H9 (cell line): ENCODE measurements at regions not wholly inside any gene's neighbourhood (a gene's known extent, or its start where the extent isn't known, plus 50 kb on each side); places are given as distances from the start of the nearest gene placed in this dataset.

Experiments
- DNase-seq: peaks from one replicate; pipeline ENCODE4 v3.0.0-alpha.2; 2017
- H2AFZ ChIP-seq: one replicate; pipeline ENCODE4 v1.6.1; 2013; ENCODE audit warnings: mild to moderate bottlenecking, low read length, control low read depth, moderate library complexity
- H2AK5ac ChIP-seq: 2 replicates; pipeline ENCODE4 v1.6.1; 2013; ENCODE audit warnings: low read length, control low read depth, mixed read lengths; ENCODE audit not compliant: insufficient read length
- H2BK120ac ChIP-seq: one replicate; pipeline ENCODE4 v1.6.1; 2013; ENCODE audit warnings: low read depth, mild to moderate bottlenecking, low read length, control low read depth, inconsistent platforms; ENCODE audit not compliant: poor library complexity, severe bottlenecking
- H2BK12ac ChIP-seq: 2 replicates; pipeline ENCODE4 v1.6.1; 2013; ENCODE audit warnings: low read length, control low read depth, mixed read lengths, low read depth; ENCODE audit not compliant: insufficient read length
- H2BK15ac ChIP-seq: 2 replicates; pipeline ENCODE4 v1.6.1; 2013; ENCODE audit warnings: low read depth, low read length, control low read depth
- H2BK20ac ChIP-seq: one replicate; pipeline ENCODE4 v1.6.1; 2013; ENCODE audit warnings: low read depth, mild to moderate bottlenecking, low read length, control low read depth, inconsistent platforms; ENCODE audit not compliant: poor library complexity, severe bottlenecking
- H2BK5ac ChIP-seq: 2 replicates; pipeline ENCODE4 v1.6.1; 2013; ENCODE audit warnings: low read length, control low read depth, mixed read lengths; ENCODE audit not compliant: insufficient read length
- H3K14ac ChIP-seq: 2 replicates; pipeline ENCODE4 v1.6.1; 2013; ENCODE audit warnings: low read length, control low read depth; ENCODE audit not compliant: insufficient read depth
- H3K18ac ChIP-seq: 2 replicates; pipeline ENCODE4 v1.6.1; 2013; ENCODE audit warnings: low read depth, mild to moderate bottlenecking, mixed read lengths, low read length, control low read depth; ENCODE audit not compliant: insufficient read length
- H3K23ac ChIP-seq: 2 replicates; pipeline ENCODE4 v1.6.1; 2013; ENCODE audit warnings: low read length, control low read depth, mixed read lengths, low read depth; ENCODE audit not compliant: insufficient read length
- H3K23me2 ChIP-seq: 2 replicates; pipeline ENCODE4 v1.6.1; 2013; ENCODE audit warnings: low read depth, mild to moderate bottlenecking, mixed read lengths, low read length, control low read depth; ENCODE audit not compliant: insufficient read length, poor library complexity, severe bottlenecking
- H3K27ac ChIP-seq: 2 replicates; pipeline ENCODE4 v1.5.1; 2013; ENCODE audit warnings: low read length, control low read depth, mixed read lengths, low read depth; ENCODE audit not compliant: insufficient read length
- H3K27me3 ChIP-seq: 2 replicates; pipeline ENCODE4 v1.6.1; 2013; ENCODE audit warnings: low read length, control low read depth, inconsistent platforms; ENCODE audit not compliant: insufficient read depth
- H3K4ac ChIP-seq: 2 replicates; pipeline ENCODE4 v1.6.1; 2013; ENCODE audit warnings: low read depth, mild to moderate bottlenecking, control low read depth, inconsistent platforms, low read length, moderate library complexity
- H3K4me1 ChIP-seq: 2 replicates; pipeline ENCODE4 v1.6.1; 2013; ENCODE audit warnings: low read length, control low read depth, inconsistent platforms; ENCODE audit not compliant: insufficient read depth
- H3K4me2 ChIP-seq: 2 replicates; pipeline ENCODE4 v1.6.1; 2013; ENCODE audit warnings: low read length, control low read depth, mixed read lengths; ENCODE audit not compliant: insufficient read length, insufficient read depth
- H3K56ac ChIP-seq: 2 replicates; pipeline ENCODE4 v1.6.1; 2013; ENCODE audit warnings: low read depth, mild to moderate bottlenecking, mixed read lengths, low read length, control low read depth; ENCODE audit not compliant: insufficient read length
- H3K79me1 ChIP-seq: 2 replicates; pipeline ENCODE4 v1.6.1; 2013; ENCODE audit warnings: low read depth, mild to moderate bottlenecking, moderate library complexity, low read length, control low read depth, inconsistent platforms; ENCODE audit not compliant: insufficient read depth, poor library complexity, severe bottlenecking
- H3K79me2 ChIP-seq: 2 replicates; pipeline ENCODE4 v1.6.1; 2013; ENCODE audit warnings: low read length, control low read depth, inconsistent platforms; ENCODE audit not compliant: insufficient read depth
- H3K9ac ChIP-seq: 2 replicates; pipeline ENCODE4 v1.6.1; 2013; ENCODE audit warnings: low read length, control low read depth, mixed read lengths; ENCODE audit not compliant: insufficient read length; ENCODE audit errors: extremely low read depth
- H3K9me3 ChIP-seq: one replicate; pipeline ENCODE4 v1.6.1; 2013; ENCODE audit warnings: low read depth, low read length, inconsistent platforms; ENCODE audit not compliant: control insufficient read depth
- H3T11ph ChIP-seq: one replicate; pipeline ENCODE4 v1.6.1; 2013; ENCODE audit warnings: mild to moderate bottlenecking, low read length, control low read depth, inconsistent platforms
- H4K20me1 ChIP-seq: one replicate; pipeline ENCODE4 v1.6.1; 2013; ENCODE audit not compliant: control insufficient read depth, insufficient read length, insufficient read depth
- H4K5ac ChIP-seq: 2 replicates; pipeline ENCODE4 v1.6.1; 2013; ENCODE audit warnings: low read depth, mild to moderate bottlenecking, mixed read lengths, low read length, control low read depth; ENCODE audit not compliant: insufficient read length
- H4K8ac ChIP-seq: replicated peaks from 2 replicates; pipeline ENCODE4 v1.6.1; 2013; ENCODE audit warnings: low read length, control low read depth, mixed read lengths, low read depth; ENCODE audit not compliant: insufficient read length
- H4K91ac ChIP-seq: 2 replicates; pipeline ENCODE4 v1.6.1; 2013; ENCODE audit warnings: low read depth, mild to moderate bottlenecking, moderate library complexity, mixed read lengths, low read length, control low read depth; ENCODE audit not compliant: insufficient read length
- H3K27ac Mint-ChIP-seq, 3 experiments: 2 replicates in 2 of 3; 3 replicates in 1 of 3; pipeline ENCODE4 v1.8.0; 2020 to 2021; ENCODE audit warnings: mixed read lengths in 3 of 3, mild to moderate bottlenecking in 1 of 3, moderate library complexity in 1 of 3
- H3K27me3 Mint-ChIP-seq: 2 replicates; pipeline ENCODE4 v1.8.0; 2021; ENCODE audit warnings: low read depth, mild to moderate bottlenecking, moderate library complexity, mixed read lengths
- H3K36me3 Mint-ChIP-seq, 3 experiments: 2 replicates in 2 of 3; 3 replicates in 1 of 3; pipeline ENCODE4 v1.8.0; 2020 to 2021; ENCODE audit warnings: low read depth in 3 of 3, mixed read lengths in 3 of 3; ENCODE audit not compliant: insufficient read depth in 1 of 3
- H3K4me1 Mint-ChIP-seq, 2 experiments: 2 replicates each; pipeline ENCODE4 v1.8.0; 2020; ENCODE audit warnings: mixed read lengths in 2 of 2
- H3K4me3 Mint-ChIP-seq, 2 experiments: 2 replicates in 1 of 2; 3 replicates in 1 of 2; pipeline ENCODE4 v1.8.0; 2020 to 2021; ENCODE audit warnings: mild to moderate bottlenecking in 2 of 2, mixed read lengths in 2 of 2, moderate library complexity in 1 of 2
- H3K9me3 Mint-ChIP-seq, 2 experiments: 2 replicates in 1 of 2; 3 replicates in 1 of 2; pipeline ENCODE4 v1.8.0; 2020; ENCODE audit warnings: mild to moderate bottlenecking in 2 of 2, mixed read lengths in 2 of 2, moderate library complexity in 1 of 2
- CTCF ChIP-seq: fragments of 200-600 bp; sonication (generic); conservative IDR thresholded peaks from 3 replicates; pipeline ENCODE4 v1.8.0; 2021; ENCODE audit warnings: antibody characterized with exemption, mild to moderate bottlenecking

- Histone ChIP-seq H4K20me1 (no peaks in the 10 kb centered on the region), H2BK120ac (no peak overlapping the region), H4K91ac (no peak overlapping the region), H3K9ac (no peak overlapping the region), H3K27me3 (no peaks in the 10 kb centered on the region), H2BK15ac (no peak overlapping the region), H3K9me3 (no peaks in the 10 kb centered on the region), H4K8ac (no peak overlapping the region), H3K79me2 (no peaks in the 10 kb centered on the region), H3K4me1 (no peaks in the 10 kb centered on the region), H2BK12ac (no peak overlapping the region), H3T11ph (no peak overlapping the region), H3K4me2 (no peak overlapping the region), H3K23ac (no peak overlapping the region), H3K4ac (no peak overlapping the region), H3K27ac (no peak overlapping the region), H3K14ac (no peak overlapping the region), H2BK20ac (no peak overlapping the region), H3K79me1 (no peaks in the 10 kb centered on the region), H2AFZ (no peak overlapping the region), H3K56ac (no peak overlapping the region), H4K5ac (no peak overlapping the region), H2AK5ac (no peak overlapping the region), H2BK5ac (no peak overlapping the region), H3K18ac (no peak overlapping the region), H3K23me2 (no peaks in the 10 kb centered on the region)
- peaks cover 0 to 4% (median 4%) of the 10 kb centered on the region in 3 experiments; a peak in 3 of 7 replicates for H3K36me3 Mint-ChIP-seq
- H3K27me3 Mint-ChIP-seq: no peaks in the 10 kb centered on the region
- no peak for DNase-seq
- no peak overlapping the region for H3K27ac Mint-ChIP-seq
- H3K4me1 Mint-ChIP-seq: peaks cover 6 to 7% of the 10 kb centered on the region in 2 experiments
- no peak overlapping the region for H3K4me3 Mint-ChIP-seq
- peaks cover 11 to 21% of the 10 kb centered on the region in 2 experiments; a peak in 4 of 5 replicates for H3K9me3 Mint-ChIP-seq
- no peak for TF ChIP-seq CTCF
Observed at GRCh38 chr1:208615371-208615770, 371.2 kb upstream of the PLXNA2 start.
